HG03039 (cell line): ENCODE measurements at regions not wholly inside any gene's neighbourhood (a gene's known extent, or its start where the extent isn't known, plus 50 kb on each side); places are given as distances from the start of the nearest gene placed in this dataset.
"Not testable (repeated sequence)": the region's sequence is repeated elsewhere in the genome, so short reads cannot be mapped to it uniquely, and the experiment has no call there.

ENCODE experiments used
- ATAC-seq: cut with Tn5 transposase; IDR thresholded peaks from one replicate; pipeline ENCODE4 v1.9.1; 2021; ENCODE audit warnings: mild to moderate bottlenecking, moderate library complexity; ENCODE audit not compliant: unreplicated experiment

GRCh38 chr18:41899535-41899934 is 55.5 kb upstream of the PIK3C3 start:
- ATAC-seq, result no peak

- no peak for ATAC-seq
Measured at GRCh38 chr18:41893432-41893831, 61.6 kb upstream of the PIK3C3 start.

GRCh38 chr18:41887100-41887499 is 67.9 kb upstream of the PIK3C3 start:
- ATAC-seq, result no peak

DNA sequence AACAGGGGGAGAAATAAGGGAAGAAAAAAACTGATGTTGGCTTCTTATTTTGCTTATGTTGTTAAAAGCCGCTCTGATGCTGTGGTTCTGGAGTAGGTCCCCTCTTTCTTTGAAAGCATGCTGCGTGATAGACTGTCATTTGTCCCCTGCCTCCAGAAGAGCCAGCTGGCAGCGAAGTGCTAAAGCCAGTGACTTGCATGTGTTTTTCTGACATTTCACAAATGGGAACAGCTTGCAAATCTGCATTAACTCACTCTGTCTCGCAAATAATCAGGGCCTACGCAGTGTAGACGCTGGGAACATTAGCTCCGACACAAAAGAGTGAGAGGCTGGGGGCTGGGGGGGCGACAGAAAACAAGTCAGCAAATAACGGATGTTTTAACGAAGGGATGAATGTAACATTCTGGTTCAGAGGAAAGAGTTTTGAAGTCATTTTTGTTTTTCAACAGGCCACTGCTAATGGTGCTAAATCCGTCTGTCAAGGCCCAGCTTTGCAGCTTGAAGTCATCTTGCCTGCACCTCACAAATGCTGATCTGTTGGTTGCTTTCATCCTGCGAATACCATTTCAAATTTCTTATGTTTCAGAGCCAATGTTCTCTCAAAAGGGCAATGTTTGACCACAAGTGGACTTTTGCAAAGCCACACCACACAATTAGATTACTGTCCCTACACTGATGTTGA is 68.8 kb upstream of the PIK3C3 start:
- ATAC-seq, result no peak

- ATAC-seq, result no peak
Measured at GRCh38 chr18:41881285-41881684, 73.7 kb upstream of the PIK3C3 start.

GRCh38 chr18:41879256-41879655 is 75.8 kb upstream of the PIK3C3 start:
- no peak for ATAC-seq

DNA sequence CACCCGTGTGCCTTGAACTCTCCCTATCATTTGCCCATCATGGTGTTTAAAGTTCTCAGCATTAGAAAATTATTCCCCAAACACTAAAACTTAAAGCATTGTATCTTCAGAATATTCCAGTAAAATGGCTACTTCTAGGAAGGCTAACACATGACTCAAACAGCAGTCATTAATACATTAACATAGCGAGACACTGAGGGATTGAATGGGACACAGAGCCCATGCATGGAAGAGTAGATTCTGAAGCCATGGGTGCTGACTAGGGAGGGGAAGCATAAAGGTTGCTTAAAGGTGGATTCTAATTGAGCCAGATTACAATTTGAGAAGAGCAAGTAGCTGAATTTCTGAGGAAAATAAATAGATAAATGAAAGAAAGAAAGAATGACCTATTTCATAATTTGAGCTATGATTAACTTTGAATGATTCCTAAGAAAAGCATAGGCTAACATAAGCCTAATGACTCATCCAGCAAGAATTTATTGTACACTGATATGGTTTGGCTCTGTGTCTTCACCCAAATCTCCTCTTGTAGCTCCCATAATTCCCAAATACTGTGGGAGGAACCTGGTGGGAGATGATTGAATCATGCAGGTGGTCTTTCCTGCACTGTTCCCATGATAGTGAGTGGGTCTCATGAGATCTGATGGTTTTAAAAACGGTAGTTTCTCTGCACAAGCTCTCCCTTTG is 79.8 kb upstream of the PIK3C3 start:
- no peak for ATAC-seq

- no peak for ATAC-seq
Measured at GRCh38 chr18:41873730-41874129, 81.3 kb upstream of the PIK3C3 start.

GRCh38 chr18:41872206-41872605 is 82.8 kb upstream of the PIK3C3 start:
- no peak for ATAC-seq

DNA sequence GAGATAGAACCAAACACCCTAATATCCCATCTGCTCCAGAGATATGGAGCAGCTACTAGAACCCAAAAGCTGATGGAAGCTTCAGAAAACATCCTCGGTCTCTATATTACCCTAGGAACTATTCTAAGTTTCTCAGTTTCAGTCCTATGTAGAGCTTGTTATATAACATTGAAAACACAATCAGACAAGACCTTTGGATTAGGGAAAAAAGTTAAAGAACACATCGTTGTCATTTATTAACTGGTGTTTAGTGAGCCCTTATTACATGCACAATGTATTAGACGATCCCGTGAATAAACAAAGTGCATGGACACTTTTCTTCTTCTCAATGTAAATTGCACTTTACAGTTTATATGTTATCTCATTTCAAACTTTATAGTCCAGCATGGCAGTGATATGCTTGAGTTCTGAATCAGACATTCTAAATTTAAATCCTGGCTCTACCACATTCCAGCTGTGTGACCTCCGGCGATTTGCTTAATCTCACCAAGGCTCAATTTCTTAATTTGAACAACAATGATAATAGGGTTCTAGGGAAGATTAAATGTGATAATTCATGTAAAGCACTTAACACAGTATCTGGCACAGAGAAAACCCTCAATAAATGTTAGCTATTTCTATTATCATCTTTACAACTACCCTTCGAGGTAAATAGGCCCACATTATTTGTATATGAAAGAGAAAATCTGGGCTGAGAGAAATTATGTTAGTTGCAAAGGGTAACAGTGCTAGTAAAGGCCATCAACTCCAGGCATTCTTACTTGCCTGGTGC is 83.6 kb upstream of the PIK3C3 start:
- ATAC-seq, result no peak

- ATAC-seq, result no peak
Measured at GRCh38 chr18:41870817-41871216, 84.2 kb upstream of the PIK3C3 start.

GRCh38 chr18:41870191-41870590 is 84.8 kb upstream of the PIK3C3 start:
- ATAC-seq, result no peak

DNA sequence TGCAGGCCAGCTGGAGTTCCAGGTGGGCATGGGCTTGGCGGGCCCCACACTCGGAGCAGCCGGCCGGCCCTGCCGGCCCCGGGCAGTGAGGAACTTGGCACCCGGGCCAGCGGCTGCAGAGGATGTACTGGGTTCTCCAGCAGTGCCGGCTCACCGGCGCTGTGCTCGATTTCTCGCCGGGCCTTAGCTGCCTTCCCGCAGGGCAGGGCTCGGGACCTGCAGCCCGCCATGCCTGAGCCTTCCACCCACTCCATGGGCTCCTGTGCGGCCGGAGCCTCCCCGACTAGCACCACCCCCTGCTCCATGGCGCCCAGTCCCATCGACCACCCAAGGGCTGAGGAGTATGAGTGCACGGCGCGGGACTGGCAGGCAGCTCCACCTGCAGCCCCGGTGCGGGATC is 89.2 kb upstream of the PIK3C3 start:
- not testable (repeated sequence) for ATAC-seq

- no peak for ATAC-seq
Measured at GRCh38 chr18:41864216-41864615, 90.8 kb upstream of the PIK3C3 start.

GRCh38 chr18:41862921-41863320 is 92.1 kb upstream of the PIK3C3 start:
- no peak for ATAC-seq

- no peak for ATAC-seq
Measured at GRCh38 chr18:41860987-41861386, 94.0 kb upstream of the PIK3C3 start.

DNA sequence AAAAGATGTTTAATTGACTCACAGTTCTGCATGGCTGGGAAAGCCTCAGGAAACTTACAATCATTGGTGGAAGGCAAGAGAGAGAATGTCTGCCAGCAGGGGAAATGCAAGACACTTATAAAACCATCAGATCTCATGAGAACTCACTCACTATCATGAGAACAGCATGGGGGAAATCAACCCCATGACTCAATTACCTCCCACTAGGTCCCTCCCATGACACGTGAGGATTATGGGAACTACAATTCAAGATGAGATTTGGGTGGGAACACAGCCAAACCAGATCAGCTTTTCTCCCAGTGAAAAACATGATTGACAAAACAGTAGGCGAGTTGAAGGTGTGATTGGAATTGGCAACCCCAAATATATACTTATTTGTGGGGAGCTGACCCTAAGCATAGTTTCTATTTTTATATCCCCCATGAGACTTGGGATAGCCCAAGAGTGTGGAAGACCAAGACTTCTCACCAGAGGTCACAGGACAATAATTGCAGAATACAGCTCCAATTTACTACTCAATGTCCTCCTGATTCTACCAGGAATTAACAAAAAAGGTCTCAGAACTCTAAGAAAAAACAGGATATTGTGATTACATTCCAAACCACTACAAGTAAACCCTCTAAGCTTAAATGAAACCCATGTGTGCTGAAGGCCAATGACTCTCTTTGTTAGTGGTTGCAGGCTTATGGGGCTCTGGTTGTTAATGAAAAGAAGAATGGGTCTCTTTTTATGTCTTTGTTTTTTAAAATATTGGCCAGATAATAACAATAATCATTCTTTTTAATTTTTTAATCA is 96.1 kb upstream of the PIK3C3 start:
- ATAC-seq, result no peak

DNA sequence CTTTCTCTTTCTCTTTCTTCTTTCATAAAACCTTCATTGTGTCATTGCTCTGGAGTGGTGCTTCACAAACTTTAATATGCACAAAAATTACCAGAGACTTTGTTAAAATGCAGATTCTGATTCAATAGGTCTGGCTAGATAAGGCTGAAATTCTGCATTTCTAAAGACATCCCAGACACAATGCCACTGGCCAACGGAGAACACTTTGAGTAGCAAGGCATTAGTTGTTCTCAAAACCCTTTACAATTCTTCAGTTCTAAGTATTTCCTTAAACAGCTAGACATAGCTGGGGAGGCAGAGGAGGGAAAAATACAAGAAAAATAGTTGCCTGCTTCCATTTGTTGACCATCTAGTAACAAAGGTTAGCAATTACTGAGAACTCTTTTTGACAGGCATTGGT is 101.8 kb upstream of the PIK3C3 start:
- no peak for ATAC-seq

GRCh38 chr18:41850781-41851180 is 104.3 kb upstream of the PIK3C3 start:
- no peak for ATAC-seq

DNA sequence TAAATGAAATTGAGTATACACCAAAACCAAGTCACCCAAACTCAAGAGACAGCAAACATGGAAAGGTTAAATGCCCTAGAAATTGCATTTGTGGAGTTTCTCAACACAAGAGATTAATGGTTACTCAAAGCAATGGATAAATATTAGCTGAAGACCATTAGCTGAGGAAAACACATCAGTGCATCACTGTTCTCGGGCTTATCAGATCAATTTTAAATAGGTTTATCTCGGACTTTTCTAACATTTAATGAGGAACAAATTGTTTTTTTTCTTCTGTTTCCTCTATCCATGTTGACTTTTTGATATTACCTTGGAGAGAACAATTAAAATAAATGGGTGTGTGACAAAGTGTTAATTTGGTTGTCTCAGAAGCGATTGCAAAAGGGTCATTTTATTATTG is 105.4 kb upstream of the PIK3C3 start:
- ATAC-seq, result no peak

DNA sequence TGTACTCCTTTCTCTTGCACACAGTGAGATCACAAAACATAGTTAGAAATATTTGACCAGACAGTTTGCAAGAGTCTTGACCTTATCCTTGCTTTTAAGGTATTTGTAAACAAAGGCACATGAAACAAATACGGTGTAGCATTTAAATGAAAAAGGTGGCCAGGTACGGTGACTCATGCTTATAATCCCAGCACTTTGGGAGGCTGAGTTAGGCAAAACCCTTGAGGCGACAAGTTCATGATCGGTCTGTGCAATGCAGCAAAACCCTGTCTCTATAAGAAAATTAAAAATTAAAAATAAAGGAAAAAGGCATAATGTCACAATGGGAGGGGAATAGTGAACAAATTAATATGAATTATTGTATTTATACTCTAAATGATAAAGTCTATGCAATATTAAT is 109.5 kb upstream of the PIK3C3 start:
- no peak for ATAC-seq
